NOMO-1 (cell line): ENCODE measurements at regions not wholly inside any gene's neighbourhood (a gene's known extent, or its start where the extent isn't known, plus 50 kb on each side); places are given as distances from the start of the nearest gene placed in this dataset.

ENCODE experiments used
- DNase-seq, 2 experiments: peaks; one replicate each; lab custom pipeline; 2025; ENCODE audit not compliant: unreplicated experiment in 2 of 2; lab: John Stamatoyannopoulos, UW

GRCh38 chr7:41475801-41476459 is 227.0 kb downstream of the INHBA start:
- DNase-seq: peak; percentile 43 to 62

- DNase-seq: no peak
Observed at GRCh38 chr7:41472427-41473125, 230.3 kb downstream of the INHBA start.

GRCh38 chr7:41470081-41470480 is 232.8 kb downstream of the INHBA start:
- DNase-seq: no peak

GRCh38 chr7:41467596-41467995 is 235.3 kb downstream of the INHBA start:
- no peak for DNase-seq

GRCh38 chr7:41466760-41467384 is 236.0 kb downstream of the INHBA start:
- peak in 1 of 2 experiments; percentile 45 for DNase-seq

- no peak for DNase-seq
Observed at GRCh38 chr7:41465571-41465970, 237.3 kb downstream of the INHBA start.

- no peak for DNase-seq
Observed at GRCh38 chr7:41463770-41464470, 239.0 kb downstream of the INHBA start.

GRCh38 chr7:41459623-41460261 is 243.1 kb downstream of the INHBA start:
- peak; percentile 49 to 60 for DNase-seq

- no peak for DNase-seq
Observed at GRCh38 chr7:41459183-41459582, 243.7 kb downstream of the INHBA start.

GRCh38 chr7:41457832-41458437 is 245.0 kb downstream of the INHBA start:
- DNase-seq: no peak

- DNase-seq: no peak
Observed at GRCh38 chr7:41451826-41452225, 251.1 kb downstream of the INHBA start.

- no peak for DNase-seq
Observed at GRCh38 chr7:41449694-41450093, 253.2 kb downstream of the INHBA start.

- DNase-seq: no peak
Observed at GRCh38 chr7:41449286-41449685, 253.6 kb downstream of the INHBA start.

GRCh38 chr7:41448104-41448503 is 254.8 kb downstream of the INHBA start:
- DNase-seq: no peak

GRCh38 chr7:41447450-41448042 is 255.3 kb downstream of the INHBA start:
- no peak for DNase-seq

GRCh38 chr7:41446606-41447449 is 256.1 kb downstream of the INHBA start:
- DNase-seq: no peak

GRCh38 chr7:41445946-41446345 is 256.9 kb downstream of the INHBA start:
- DNase-seq: no peak

GRCh38 chr7:41445432-41445831 is 257.5 kb downstream of the INHBA start:
- no peak for DNase-seq

GRCh38 chr7:41439515-41439879 is 263.4 kb downstream of the INHBA start:
- DNase-seq: no peak
